Left lung (tissue), 4 donors: ENCODE measurements at regions not wholly inside any gene's neighbourhood (a gene's known extent, or its start where the extent isn't known, plus 50 kb on each side); places are given as distances from the start of the nearest gene placed in this dataset.

Experiments
- ATAC-seq: fragments of 200-7000 bp; cut with Tn5 transposase; one replicate; pipeline ENCODE4 v1.9.1; 2020; ENCODE audit warnings: moderate library complexity
- DNase-seq, 4 donors: peaks; one replicate each; pipeline ENCODE4 v3.0.0-alpha.2; 2013 to 2020
- H3K27ac ChIP-seq, 2 donors: fragments of 200-600 bp; sonication (generic) in 1 of 2; one replicate each; pipeline versions ENCODE4 v1.5.0 to v1.8.0; 2020 to 2021
- H3K27me3 ChIP-seq, 2 donors: fragments of 200-600 bp; sonication (generic) in 1 of 2; one replicate each; pipeline versions ENCODE4 v1.5.0 to v1.8.0; 2020 to 2021
- H3K36me3 ChIP-seq, 2 donors: fragments of 200-600 bp; sonication (generic) in 1 of 2; one replicate each; pipeline versions ENCODE4 v1.5.0 to v1.8.0; 2020 to 2021
- H3K4me1 ChIP-seq, 2 donors: fragments of 200-600 bp; one replicate each; pipeline ENCODE4 v1.8.0; 2021
- H3K4me3 ChIP-seq, 2 donors: fragments of 200-600 bp; sonication (generic) in 1 of 2; one replicate each; pipeline versions ENCODE4 v1.5.0 to v1.8.0; 2020 to 2021; ENCODE audit warnings: mild to moderate bottlenecking in 1 of 2
- H3K9me3 ChIP-seq, 2 donors: fragments of 200-600 bp; sonication (generic) in 1 of 2; one replicate each; pipeline versions ENCODE4 v1.5.0 to v1.8.0; 2020 to 2021
- intact Hi-C, 2 donors: fragments of 100-400 bp; cut with DNase I; formaldehyde crosslinking; loops; one replicate each; pipeline versions ENCODE4 v1.11.2 to v1.14.2; 2022
- TF ChIP-seq, protein P1 (sequence below), 2 donors: fragments of 200-600 bp; sonication (generic) in 1 of 2; IDR thresholded peaks; one replicate each; pipeline versions ENCODE4 v1.5.0 to v1.8.0; 2021; ENCODE audit warnings: antibody characterized with exemption in 2 of 2
- donor health status: DM: no; HTN: yes; CAD: no.
- donor health status: DM: no; HTN: no; CAD: no.

DNA sequence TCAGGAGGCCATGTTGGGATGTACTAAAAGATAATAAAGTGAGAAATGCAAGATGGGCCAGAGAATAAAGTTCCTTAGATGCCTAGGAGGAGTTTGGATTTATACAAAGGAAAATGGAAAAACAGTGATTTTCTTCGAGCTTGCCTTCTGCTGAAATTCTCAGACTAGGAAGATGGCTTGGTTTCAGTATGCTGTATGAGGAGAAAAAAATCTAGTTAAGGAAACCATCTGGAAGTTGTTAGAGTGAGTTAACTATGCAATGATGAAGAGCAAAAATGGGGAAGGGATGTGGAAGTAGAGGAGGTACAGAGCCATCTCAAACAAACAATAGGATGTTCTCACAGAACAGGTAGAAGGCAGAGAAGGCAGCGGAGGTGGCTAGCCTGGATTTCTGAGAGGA lies 162.9 kb upstream of the FTMT start:
- Histone ChIP-seq H3K36me3 (no peaks in the 10 kb centered on the region), H3K4me3 (no peak overlapping the region), H3K4me1 (no peaks in the 10 kb centered on the region), H3K27me3 (no peaks in the 10 kb centered on the region), H3K9me3 (no peaks in the 10 kb centered on the region), H3K27ac (no peak overlapping the region)
- intact Hi-C loops: no loop called here
- no peak for DNase-seq
- TF ChIP-seq, protein P1, sequence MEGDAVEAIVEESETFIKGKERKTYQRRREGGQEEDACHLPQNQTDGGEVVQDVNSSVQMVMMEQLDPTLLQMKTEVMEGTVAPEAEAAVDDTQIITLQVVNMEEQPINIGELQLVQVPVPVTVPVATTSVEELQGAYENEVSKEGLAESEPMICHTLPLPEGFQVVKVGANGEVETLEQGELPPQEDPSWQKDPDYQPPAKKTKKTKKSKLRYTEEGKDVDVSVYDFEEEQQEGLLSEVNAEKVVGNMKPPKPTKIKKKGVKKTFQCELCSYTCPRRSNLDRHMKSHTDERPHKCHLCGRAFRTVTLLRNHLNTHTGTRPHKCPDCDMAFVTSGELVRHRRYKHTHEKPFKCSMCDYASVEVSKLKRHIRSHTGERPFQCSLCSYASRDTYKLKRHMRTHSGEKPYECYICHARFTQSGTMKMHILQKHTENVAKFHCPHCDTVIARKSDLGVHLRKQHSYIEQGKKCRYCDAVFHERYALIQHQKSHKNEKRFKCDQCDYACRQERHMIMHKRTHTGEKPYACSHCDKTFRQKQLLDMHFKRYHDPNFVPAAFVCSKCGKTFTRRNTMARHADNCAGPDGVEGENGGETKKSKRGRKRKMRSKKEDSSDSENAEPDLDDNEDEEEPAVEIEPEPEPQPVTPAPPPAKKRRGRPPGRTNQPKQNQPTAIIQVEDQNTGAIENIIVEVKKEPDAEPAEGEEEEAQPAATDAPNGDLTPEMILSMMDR (IDR thresholded peaks at IDR 0.05): no peak
- no peak for ATAC-seq

DNA sequence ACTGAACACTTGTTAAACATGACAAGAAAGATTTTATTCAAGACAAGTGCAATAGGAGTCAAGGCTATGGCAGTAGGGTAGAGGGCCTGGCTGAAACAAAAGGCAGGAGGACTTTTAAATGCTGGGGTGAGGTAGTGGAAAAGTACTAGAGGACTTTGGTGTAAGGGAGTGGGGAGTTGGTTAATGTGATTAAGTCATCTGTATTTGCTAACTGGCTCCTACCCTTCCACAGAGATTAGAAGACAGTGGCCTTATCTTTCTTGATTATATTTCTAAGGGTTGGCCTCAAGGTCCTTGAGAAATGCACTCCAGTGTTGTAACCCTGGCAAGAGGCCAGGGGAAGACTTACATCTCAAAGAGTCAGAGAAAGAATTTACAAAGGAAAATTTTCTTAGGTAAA lies 160.2 kb upstream of the FTMT start:
- ATAC-seq: peak; percentile 86
- peak in 1 of 4 donors; percentile 30 for DNase-seq
- TF ChIP-seq, protein P1 (IDR thresholded peaks at IDR 0.05): no peak

DNA sequence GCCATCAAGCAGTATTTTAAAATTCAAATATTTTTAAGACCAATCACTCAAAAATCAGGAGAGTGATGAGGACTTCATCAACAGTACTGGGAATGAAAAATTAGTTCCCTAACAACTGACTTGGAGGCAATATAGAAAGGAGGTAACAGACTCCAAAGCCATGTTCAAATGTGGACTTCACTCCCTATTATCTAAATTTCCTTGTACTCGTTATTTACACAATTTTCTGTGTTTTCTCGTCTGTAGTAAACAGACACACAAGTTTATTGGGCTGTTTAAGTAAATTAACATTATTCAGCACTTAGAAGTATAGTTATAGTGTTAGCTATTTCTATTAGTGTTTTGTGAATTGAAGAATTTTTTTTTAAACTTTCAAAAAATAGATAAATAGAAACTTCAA lies 159.5 kb upstream of the FTMT start:
- no peaks in the 10 kb centered on the region for H3K4me1 ChIP-seq
- ATAC-seq: no peak
- intact Hi-C loops: no loop called here
- H3K36me3 ChIP-seq: no peaks in the 10 kb centered on the region
- DNase-seq: no peak
- no peaks in the 10 kb centered on the region for H3K27me3 ChIP-seq
- no peaks in the 10 kb centered on the region for H3K9me3 ChIP-seq
- TF ChIP-seq, protein P1 (IDR thresholded peaks at IDR 0.05): no peak
- no peak overlapping the region for H3K27ac ChIP-seq
- no peak overlapping the region for H3K4me3 ChIP-seq

More for the DNA sequence above, 160.2 kb upstream of the FTMT start:
- H3K36me3 ChIP-seq: no peaks in the 10 kb centered on the region
- H3K9me3 ChIP-seq: no peaks in the 10 kb centered on the region
- no peaks in the 10 kb centered on the region for H3K4me1 ChIP-seq
- intact Hi-C loops: no loop called here
- no peaks in the 10 kb centered on the region for H3K27me3 ChIP-seq
- no peak overlapping the region for H3K27ac ChIP-seq
- no peak overlapping the region for H3K4me3 ChIP-seq

DNA sequence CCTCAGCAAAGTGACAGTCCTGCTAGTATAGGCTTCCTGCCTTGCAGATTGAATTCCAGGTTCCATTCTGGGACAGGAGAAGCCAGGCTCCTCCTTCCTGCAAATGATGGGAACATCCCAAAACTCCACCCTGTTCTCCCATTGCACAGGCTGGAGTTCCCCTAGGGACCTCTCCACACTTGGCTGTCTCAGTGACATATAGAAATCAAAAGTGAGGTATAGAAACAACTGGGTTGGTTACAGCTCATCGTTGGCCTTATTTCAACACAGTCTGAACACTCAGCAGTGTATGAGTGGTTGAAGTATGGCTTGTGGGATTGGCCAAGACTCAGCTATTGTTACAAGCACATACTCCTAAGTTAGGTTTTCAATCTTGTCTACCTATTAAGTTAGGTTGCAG lies 157.8 kb upstream of the FTMT start:
- DNase-seq (no peak), ATAC-seq (no peak)
- intact Hi-C loops: no loop called here
- TF ChIP-seq, protein P1 (IDR thresholded peaks at IDR 0.05): no peak
- Histone ChIP-seq H3K27me3 (no peaks in the 10 kb centered on the region), H3K4me1 (no peaks in the 10 kb centered on the region), H3K27ac (no peak overlapping the region), H3K4me3 (no peak overlapping the region), H3K9me3 (no peaks in the 10 kb centered on the region), H3K36me3 (no peaks in the 10 kb centered on the region)

DNA sequence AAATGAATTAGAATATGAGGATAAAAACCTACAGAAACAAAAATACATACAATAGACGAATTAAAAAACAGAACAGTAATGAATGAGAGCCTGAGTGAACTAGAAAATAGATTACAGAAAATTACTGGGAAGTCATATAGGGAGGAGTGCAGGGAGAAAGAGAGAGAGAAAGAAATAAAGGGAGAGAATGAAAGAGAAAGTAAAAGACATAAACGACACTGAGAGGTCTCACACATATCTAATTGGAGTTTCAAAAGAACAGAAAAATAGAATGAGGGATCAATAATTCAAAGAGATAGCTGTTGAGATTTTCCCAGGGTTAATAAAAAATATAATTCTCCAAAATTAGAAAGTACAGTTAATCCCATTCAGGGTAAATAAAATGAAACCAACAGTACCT lies 156.4 kb upstream of the FTMT start:
- Histone ChIP-seq H3K4me1 (no peaks in the 10 kb centered on the region), H3K27ac (no peak overlapping the region), H3K4me3 (no peak overlapping the region), H3K9me3 (no peaks in the 10 kb centered on the region), H3K27me3 (no peaks in the 10 kb centered on the region), H3K36me3 (no peaks in the 10 kb centered on the region)
- intact Hi-C loops: no loop called here
- TF ChIP-seq, protein P1 (IDR thresholded peaks at IDR 0.05): no peak
- ATAC-seq (no peak), DNase-seq (no peak)
